ENCODE measurements at regions not wholly inside any gene's neighbourhood (a gene's known extent, or its start where the extent isn't known, plus 50 kb on each side); places are given as distances from the start of the nearest gene placed in this dataset.

- DNase-seq, result peak; percentile 19
Observed at GRCh38 chr3:159804726-159805410, 183.8 kb upstream of the IL12A start.

- no peak for DNase-seq
Observed at GRCh38 chr3:159805411-159805772, 183.2 kb upstream of the IL12A start.

- DNase-seq, result no peak
Observed at GRCh38 chr3:159806412-159806811, 182.2 kb upstream of the IL12A start.

GRCh38 chr3:159807137-159808040 lies 181.2 kb upstream of the IL12A start:
- no peak for DNase-seq

GRCh38 chr3:159813822-159814531 lies 174.7 kb upstream of the IL12A start:
- DNase-seq, result no peak

- no peak for DNase-seq
Observed at GRCh38 chr3:159816512-159816911, 172.1 kb upstream of the IL12A start.

GRCh38 chr3:159817126-159817525 lies 171.5 kb upstream of the IL12A start:
- no peak for DNase-seq

- no peak for DNase-seq
Observed at GRCh38 chr3:159817571-159817970, 171.1 kb upstream of the IL12A start.

GRCh38 chr3:159818399-159818798 lies 170.2 kb upstream of the IL12A start:
- no peak for DNase-seq

- no peak for DNase-seq
Observed at GRCh38 chr3:159818997-159819500, 169.6 kb upstream of the IL12A start.

- DNase-seq, result no peak
Observed at GRCh38 chr3:159819676-159820075, 169.0 kb upstream of the IL12A start.

- no peak for DNase-seq
Observed at GRCh38 chr3:159821110-159821509, 167.5 kb upstream of the IL12A start.

- DNase-seq, result no peak
Observed at GRCh38 chr3:159821736-159822135, 166.9 kb upstream of the IL12A start.

- DNase-seq, result no peak
Observed at GRCh38 chr3:159823780-159824179, 164.9 kb upstream of the IL12A start.

GRCh38 chr3:159824333-159824732 lies 164.3 kb upstream of the IL12A start:
- DNase-seq, result no peak

- DNase-seq, result no peak
Observed at GRCh38 chr3:159825216-159825854, 163.3 kb upstream of the IL12A start.

GRCh38 chr3:159828542-159828943 lies 160.1 kb upstream of the IL12A start:
- DNase-seq, result no peak

- DNase-seq, result no peak
Observed at GRCh38 chr3:159829056-159829455, 159.6 kb upstream of the IL12A start.

- DNase-seq, result no peak
Observed at GRCh38 chr3:159829539-159830227, 159.0 kb upstream of the IL12A start.

GRCh38 chr3:159830523-159831154 lies 158.0 kb upstream of the IL12A start:
- no peak for DNase-seq

GRCh38 chr3:159831466-159831865 lies 157.2 kb upstream of the IL12A start:
- DNase-seq, result no peak

GRCh38 chr3:159832024-159832423 lies 156.6 kb upstream of the IL12A start:
- DNase-seq, result no peak

Measured in CD4-positive, alpha-beta T cell treated with Interleukin-15 for 1 hour (primary cell).